Renal cortical epithelial cell (primary cell): ENCODE measurements at regions not wholly inside any gene's neighbourhood (a gene's known extent, or its start where the extent isn't known, plus 50 kb on each side); places are given as distances from the start of the nearest gene placed in this dataset.
A peak's percentile ranks its signal among the peaks of the same experiment; 100 is the strongest.

Source experiments
- DNase-seq: peaks from one replicate; pipeline ENCODE4 v3.0.0-alpha.2; 2011; ENCODE audit warnings: low read depth

GRCh38 chr2:105150231-105150630 is 91.3 kb upstream of the GPR45 start:
- DNase-seq: no peak

GRCh38 chr2:105154119-105154818 is 87.3 kb upstream of the GPR45 start:
- no peak for DNase-seq

GRCh38 chr2:105156166-105156565 is 85.4 kb upstream of the GPR45 start:
- DNase-seq: no peak

GRCh38 chr2:105158002-105158401 is 83.5 kb upstream of the GPR45 start:
- no peak for DNase-seq

- DNase-seq: no peak
Observed at GRCh38 chr2:105166688-105167087, 74.9 kb upstream of the GPR45 start.

- no peak for DNase-seq
Observed at GRCh38 chr2:105168543-105168942, 73.0 kb upstream of the GPR45 start.

- DNase-seq: peak; percentile 65
Observed at GRCh38 chr2:105175231-105175630, 66.3 kb upstream of the GPR45 start.

GRCh38 chr2:105176429-105176828 is 65.1 kb upstream of the GPR45 start:
- DNase-seq: peak; percentile 58

GRCh38 chr2:105177008-105177407 is 64.5 kb upstream of the GPR45 start:
- DNase-seq: no peak

GRCh38 chr2:105177536-105178254 is 63.8 kb upstream of the GPR45 start:
- no peak for DNase-seq

GRCh38 chr2:105179469-105180372 is 61.8 kb upstream of the GPR45 start:
- peak; percentile 92 for DNase-seq

- no peak for DNase-seq
Observed at GRCh38 chr2:105180491-105180972, 61.0 kb upstream of the GPR45 start.

- DNase-seq: no peak
Observed at GRCh38 chr2:105181282-105181681, 60.3 kb upstream of the GPR45 start.

- DNase-seq: no peak
Observed at GRCh38 chr2:105183555-105184323, 57.8 kb upstream of the GPR45 start.

- DNase-seq: peak; percentile 65
Observed at GRCh38 chr2:105184420-105184819, 57.1 kb upstream of the GPR45 start.

GRCh38 chr2:105186967-105187498 is 54.5 kb upstream of the GPR45 start:
- no peak for DNase-seq

GRCh38 chr2:105187531-105187930 is 54.0 kb upstream of the GPR45 start:
- peak; percentile 65 for DNase-seq

- DNase-seq: no peak
Observed at GRCh38 chr2:105188343-105188742, 53.2 kb upstream of the GPR45 start.
